MCF 10A (cell line): ENCODE measurements at regions not wholly inside any gene's neighbourhood (a gene's known extent, or its start where the extent isn't known, plus 50 kb on each side); places are given as distances from the start of the nearest gene placed in this dataset.

Experiments used
- BruUV-seq: library from RNA; stranded (reverse); fragments of 400-500 nt; replicated peaks from 2 replicates; lab custom pipeline; 2021; lab: Mats Ljungman, UMichigan
- CTCF ChIA-PET: fragments of 300-600 bp; sonication (Branson Sonifier 250); formaldehyde crosslinking; extraction: SDS; loops from one replicate; lab custom pipeline; 2021; ENCODE audit warnings: antibody characterized with exemption, inconsistent platforms; lab: Yijun Ruan, JAX
- POLR2A ChIA-PET: fragments of 300-600, 350-650 bp; sonication (Branson Sonifier 250); formaldehyde crosslinking; extraction: SDS; loops from one replicate; lab custom pipeline; 2020; ENCODE audit warnings: antibody characterized with exemption, inconsistent platforms; lab: Yijun Ruan, JAX
- DNase-seq: peaks from one replicate; pipeline ENCODE4 v3.0.0-alpha.2; 2018; ENCODE audit not compliant: unreplicated experiment
- H3K27ac Mint-ChIP-seq: one replicate; pipeline ENCODE4 v1.8.0; 2022; ENCODE audit warnings: mild to moderate bottlenecking, low read depth, mixed read lengths; ENCODE audit not compliant: unreplicated experiment
- H3K27me3 Mint-ChIP-seq: one replicate; pipeline ENCODE4 v1.8.0; 2022; ENCODE audit warnings: mixed read lengths; ENCODE audit not compliant: insufficient read depth, unreplicated experiment
- H3K36me3 Mint-ChIP-seq: one replicate; pipeline ENCODE4 v1.8.0; 2022; ENCODE audit warnings: mild to moderate bottlenecking, moderate library complexity, mixed read lengths; ENCODE audit not compliant: insufficient read depth, unreplicated experiment
- H3K4me1 Mint-ChIP-seq: one replicate; pipeline ENCODE4 v1.8.0; 2022; ENCODE audit warnings: mixed read lengths; ENCODE audit not compliant: insufficient read depth, unreplicated experiment
- H3K4me3 Mint-ChIP-seq: one replicate; pipeline ENCODE4 v1.8.0; 2022; ENCODE audit warnings: mild to moderate bottlenecking, moderate library complexity, mixed read lengths; ENCODE audit not compliant: unreplicated experiment
- H3K9me3 Mint-ChIP-seq: one replicate; pipeline ENCODE4 v1.8.0; 2022; ENCODE audit warnings: mixed read lengths; ENCODE audit not compliant: unreplicated experiment
- intact Hi-C: fragments of 100-400 bp; cut with micrococcal nuclease; formaldehyde crosslinking; loops from 2 replicates; pipeline ENCODE4 v1.14.1; 2022
- TF ChIP-seq, protein P1 (sequence below): fragments of 200-600 bp; IDR thresholded peaks from one replicate; pipeline ENCODE4 v1.8.0; 2022; ENCODE audit warnings: antibody characterized with exemption, mild to moderate bottlenecking; ENCODE audit not compliant: unreplicated experiment

DNA sequence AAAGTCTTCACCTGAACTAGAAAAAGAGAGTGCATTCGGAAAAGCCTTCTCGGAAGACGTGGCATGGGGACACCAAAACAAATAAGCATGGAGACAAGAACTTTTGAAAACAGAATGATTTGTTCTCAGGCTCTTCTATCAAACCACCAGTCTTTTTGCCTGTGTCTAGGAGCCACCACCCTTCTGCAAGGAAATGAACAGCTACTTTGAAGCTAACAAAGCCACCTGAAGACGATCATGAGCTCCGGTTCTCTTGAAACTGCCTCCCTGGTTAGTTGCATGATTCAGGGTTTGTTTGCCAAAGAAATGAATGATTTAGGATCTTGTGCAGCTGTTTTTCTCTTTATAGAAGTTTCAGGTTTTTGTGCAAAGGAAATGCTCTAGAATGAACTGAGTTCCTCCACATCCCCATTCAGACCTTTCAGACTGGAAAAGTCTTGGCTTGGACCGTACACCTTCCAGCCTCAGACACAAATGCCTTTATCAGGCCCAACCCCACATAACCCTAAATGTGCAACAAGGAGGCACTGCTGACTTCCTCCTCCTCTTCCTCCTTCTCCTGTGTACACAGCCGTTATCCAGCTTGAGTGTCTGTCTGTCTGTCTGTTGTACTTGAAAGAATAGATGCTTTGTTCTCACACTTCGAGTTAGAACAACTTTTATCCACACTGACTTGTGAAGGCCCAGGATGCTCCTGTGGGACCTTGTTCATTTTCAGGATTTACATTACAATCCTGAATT, 334.8 kb upstream of the KLF3 start:
- intact Hi-C loops, result loop anchor here (10.0 kb wide), 2 partner anchors 236 to 276 kb away; no protein-coding TSS in a partner anchor
- BruUV-seq, result no TSS peak
- H3K27ac Mint-ChIP-seq, result no peak overlapping the region
- no peak for DNase-seq
- TF ChIP-seq, protein P1, sequence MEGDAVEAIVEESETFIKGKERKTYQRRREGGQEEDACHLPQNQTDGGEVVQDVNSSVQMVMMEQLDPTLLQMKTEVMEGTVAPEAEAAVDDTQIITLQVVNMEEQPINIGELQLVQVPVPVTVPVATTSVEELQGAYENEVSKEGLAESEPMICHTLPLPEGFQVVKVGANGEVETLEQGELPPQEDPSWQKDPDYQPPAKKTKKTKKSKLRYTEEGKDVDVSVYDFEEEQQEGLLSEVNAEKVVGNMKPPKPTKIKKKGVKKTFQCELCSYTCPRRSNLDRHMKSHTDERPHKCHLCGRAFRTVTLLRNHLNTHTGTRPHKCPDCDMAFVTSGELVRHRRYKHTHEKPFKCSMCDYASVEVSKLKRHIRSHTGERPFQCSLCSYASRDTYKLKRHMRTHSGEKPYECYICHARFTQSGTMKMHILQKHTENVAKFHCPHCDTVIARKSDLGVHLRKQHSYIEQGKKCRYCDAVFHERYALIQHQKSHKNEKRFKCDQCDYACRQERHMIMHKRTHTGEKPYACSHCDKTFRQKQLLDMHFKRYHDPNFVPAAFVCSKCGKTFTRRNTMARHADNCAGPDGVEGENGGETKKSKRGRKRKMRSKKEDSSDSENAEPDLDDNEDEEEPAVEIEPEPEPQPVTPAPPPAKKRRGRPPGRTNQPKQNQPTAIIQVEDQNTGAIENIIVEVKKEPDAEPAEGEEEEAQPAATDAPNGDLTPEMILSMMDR, result no peak
- ChIA-PET CTCF (interaction anchor here (0.7 to 1.6 kb wide), 4 partner anchors 56 to 382 kb away, joined by 3 to 6 read pairs (median 4); no protein-coding TSS in a partner anchor), POLR2A (interaction anchor here (0.7 kb wide), 1 partner anchor 55 kb away, joined by 3 read pairs; no protein-coding TSS in a partner anchor)
- peaks cover 11% of the 10 kb centered on the region for H3K4me1 Mint-ChIP-seq
- no peaks in the 10 kb centered on the region for H3K36me3 Mint-ChIP-seq
- no peak overlapping the region for H3K4me3 Mint-ChIP-seq
- no peaks in the 10 kb centered on the region for H3K9me3 Mint-ChIP-seq
- H3K27me3 Mint-ChIP-seq, result no peaks in the 10 kb centered on the region

DNA sequence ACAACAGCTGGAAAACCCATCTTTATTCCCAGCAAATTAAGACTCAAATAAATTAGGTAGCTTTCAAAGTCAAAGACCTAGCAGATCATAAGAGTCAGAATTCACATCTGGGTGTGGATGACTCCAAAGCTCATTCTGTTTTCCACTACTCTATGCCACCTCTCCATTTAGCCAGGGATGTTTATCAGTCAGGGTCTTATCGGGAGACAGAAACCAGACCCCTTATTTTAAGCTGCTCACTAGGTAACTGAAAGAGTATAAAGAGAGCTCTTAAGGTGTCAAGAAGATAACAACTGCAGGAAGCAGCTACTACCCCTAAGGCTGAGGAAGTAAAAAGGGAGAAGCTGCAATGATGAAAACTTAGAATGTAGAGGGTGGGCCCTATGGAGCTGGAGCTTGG, 333.7 kb upstream of the KLF3 start:
- no peaks in the 10 kb centered on the region for H3K27me3 Mint-ChIP-seq
- ChIA-PET POLR2A (interaction anchor here (0.9 kb wide), 1 partner anchor 344 kb away, joined by 3 read pairs; no protein-coding TSS in a partner anchor), CTCF (interaction anchor here (0.7 to 1.6 kb wide), 5 partner anchors 8 to 346 kb away, joined by 3 to 6 read pairs (median 3); no protein-coding TSS in a partner anchor)
- no peak overlapping the region for H3K4me3 Mint-ChIP-seq
- DNase-seq, result no peak
- no TSS peak for BruUV-seq
- H3K9me3 Mint-ChIP-seq, result no peaks in the 10 kb centered on the region
- TF ChIP-seq, protein P1, result no peak
- intact Hi-C loops, result no loop called here
- H3K4me1 Mint-ChIP-seq, result peaks cover 23% of the 10 kb centered on the region
- no peaks in the 10 kb centered on the region for H3K36me3 Mint-ChIP-seq
- H3K27ac Mint-ChIP-seq, result no peak overlapping the region

DNA sequence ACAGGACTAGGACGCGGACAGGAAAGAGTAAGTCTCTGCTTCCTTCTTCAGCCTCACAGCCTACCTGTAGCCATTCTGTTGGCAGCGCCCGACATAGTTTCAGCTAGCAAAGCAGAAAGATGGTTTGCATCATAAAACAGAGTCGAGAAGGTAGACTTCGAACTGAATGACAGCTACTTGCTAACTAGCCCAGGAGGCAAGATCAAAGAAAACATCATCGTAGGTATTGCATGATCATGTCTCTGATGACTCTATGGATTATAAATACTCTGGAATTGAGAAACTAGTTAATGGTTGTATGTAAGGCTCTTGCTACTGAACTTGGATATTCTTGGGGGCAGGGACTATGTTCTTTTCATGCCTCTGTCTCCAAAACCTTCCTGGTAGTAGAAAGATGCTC, 333.1 kb upstream of the KLF3 start:
- CTCF ChIA-PET, result interaction anchor here (0.6 to 1.2 kb wide), 3 partner anchors 9 to 21 kb away, joined by 3 to 5 read pairs (median 3); no protein-coding TSS in a partner anchor
- BruUV-seq, result no TSS peak
- no peaks in the 10 kb centered on the region for H3K36me3 Mint-ChIP-seq
- POLR2A ChIA-PET, result interaction anchor here (0.5 kb wide), 1 partner anchor 382 kb away, joined by 3 read pairs; no protein-coding TSS in a partner anchor
- H3K27ac Mint-ChIP-seq, result no peak overlapping the region
- no peaks in the 10 kb centered on the region for H3K27me3 Mint-ChIP-seq
- no peaks in the 10 kb centered on the region for H3K9me3 Mint-ChIP-seq
- H3K4me1 Mint-ChIP-seq, result peaks cover 23% of the 10 kb centered on the region
- TF ChIP-seq, protein P1, result no peak
- H3K4me3 Mint-ChIP-seq, result no peak overlapping the region
- no peak for DNase-seq
- intact Hi-C loops, result no loop called here

DNA sequence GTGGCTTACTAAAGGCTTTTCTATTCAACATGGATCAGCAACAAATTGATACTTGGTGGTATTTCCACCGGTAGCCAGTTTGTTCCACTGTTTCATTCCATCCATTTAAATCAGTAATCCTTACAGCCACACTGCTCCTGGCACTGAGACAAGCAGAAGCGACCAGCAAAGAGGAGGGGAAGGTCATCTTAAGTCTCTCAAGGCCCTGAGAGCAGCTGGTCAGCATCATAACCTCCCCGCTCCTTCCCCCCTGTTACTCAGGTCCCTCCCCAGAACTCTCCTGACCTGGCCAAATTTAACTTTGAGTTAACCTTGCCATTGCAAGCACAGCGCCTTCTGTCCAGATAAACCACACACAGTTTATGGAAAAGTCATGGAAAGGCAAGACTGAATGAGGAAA, 331.3 kb upstream of the KLF3 start:
- Mint-ChIP-seq H3K36me3 (no peaks in the 10 kb centered on the region), H3K9me3 (no peaks in the 10 kb centered on the region), H3K4me3 (no peak overlapping the region), H3K27me3 (no peaks in the 10 kb centered on the region), H3K27ac (no peak overlapping the region), H3K4me1 (peaks cover 23% of the 10 kb centered on the region)
- no TSS peak for BruUV-seq
- TF ChIP-seq, protein P1, result no peak
- DNase-seq, result no peak
- intact Hi-C loops, result no loop called here
- ChIA-PET POLR2A (no interaction called here), CTCF (interaction anchor here (0.7 kb wide), 1 partner anchor 32 kb away, joined by 3 read pairs; no protein-coding TSS in a partner anchor)
